ENCODE measurements at regions not wholly inside any gene's neighbourhood (a gene's known extent, or its start where the extent isn't known, plus 50 kb on each side); places are given as distances from the start of the nearest gene placed in this dataset.

DNA sequence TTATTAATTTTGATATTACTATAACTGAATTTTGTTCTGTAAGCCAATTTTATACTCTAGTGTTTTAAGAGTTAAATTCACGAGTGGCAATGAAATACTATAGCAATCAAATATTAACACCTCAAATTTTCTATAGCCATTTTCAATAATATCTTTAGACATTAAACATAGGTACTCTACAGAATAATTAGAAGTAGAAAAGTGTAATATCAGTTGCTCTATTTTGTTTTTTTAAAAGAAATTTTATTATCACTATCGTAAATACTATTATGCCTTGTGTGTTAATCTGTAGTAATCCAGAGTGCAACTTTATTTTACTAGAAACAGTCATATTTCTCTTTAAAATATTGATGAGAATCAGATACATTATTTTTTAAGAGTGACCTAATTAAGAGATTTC lies 691.2 kb downstream of the USP25 start:
- Histone ChIP-seq H3K9me3 (no peaks in the 10 kb centered on the region), H3K4me3 (ENCODE audit: low read depth, low read length) (no peak overlapping the region), H3K36me3 (ENCODE audit: control insufficient read depth, insufficient read depth, low read length) (no peaks in the 10 kb centered on the region), H3K4me1 (no peaks in the 10 kb centered on the region), H3K27me3 (replicated peaks; ENCODE audit: control insufficient read depth, insufficient read depth, low read length) (no peaks in the 10 kb centered on the region)
- no peaks in the 10 kb centered on the region for H3K36me3 Mint-ChIP-seq (ENCODE audit: insufficient read depth, unreplicated experiment)
- TF ChIP-seq, protein P1, sequence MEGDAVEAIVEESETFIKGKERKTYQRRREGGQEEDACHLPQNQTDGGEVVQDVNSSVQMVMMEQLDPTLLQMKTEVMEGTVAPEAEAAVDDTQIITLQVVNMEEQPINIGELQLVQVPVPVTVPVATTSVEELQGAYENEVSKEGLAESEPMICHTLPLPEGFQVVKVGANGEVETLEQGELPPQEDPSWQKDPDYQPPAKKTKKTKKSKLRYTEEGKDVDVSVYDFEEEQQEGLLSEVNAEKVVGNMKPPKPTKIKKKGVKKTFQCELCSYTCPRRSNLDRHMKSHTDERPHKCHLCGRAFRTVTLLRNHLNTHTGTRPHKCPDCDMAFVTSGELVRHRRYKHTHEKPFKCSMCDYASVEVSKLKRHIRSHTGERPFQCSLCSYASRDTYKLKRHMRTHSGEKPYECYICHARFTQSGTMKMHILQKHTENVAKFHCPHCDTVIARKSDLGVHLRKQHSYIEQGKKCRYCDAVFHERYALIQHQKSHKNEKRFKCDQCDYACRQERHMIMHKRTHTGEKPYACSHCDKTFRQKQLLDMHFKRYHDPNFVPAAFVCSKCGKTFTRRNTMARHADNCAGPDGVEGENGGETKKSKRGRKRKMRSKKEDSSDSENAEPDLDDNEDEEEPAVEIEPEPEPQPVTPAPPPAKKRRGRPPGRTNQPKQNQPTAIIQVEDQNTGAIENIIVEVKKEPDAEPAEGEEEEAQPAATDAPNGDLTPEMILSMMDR (IDR thresholded peaks at IDR 0.05; ENCODE audit: insufficient read depth in 1 of 2, low read depth in 1 of 2, low read length in 1 of 2, severe bottlenecking in 1 of 2, unreplicated experiment in 1 of 2) = no peak
- CTCF ChIA-PET = no interaction called here
- no peak overlapping the region for H3K4me3 Mint-ChIP-seq (ENCODE audit: unreplicated experiment)
- no peaks in the 10 kb centered on the region for H3K27me3 Mint-ChIP-seq (ENCODE audit: insufficient read depth, unreplicated experiment)
- no peaks in the 10 kb centered on the region for H3K9me3 Mint-ChIP-seq (ENCODE audit: unreplicated experiment)
- BruUV-seq (replicated peaks) = no TSS peak
- no peaks in the 10 kb centered on the region for H3K4me1 Mint-ChIP-seq (ENCODE audit: low read depth, unreplicated experiment)
- H3K27ac Mint-ChIP-seq (ENCODE audit: unreplicated experiment) = no peak overlapping the region
- POLR2A ChIA-PET = no interaction called here
- intact Hi-C loops (cut with micrococcal nuclease; ENCODE audit: unreplicated experiment) = no loop called here
- DNase-seq = no peak

DNA sequence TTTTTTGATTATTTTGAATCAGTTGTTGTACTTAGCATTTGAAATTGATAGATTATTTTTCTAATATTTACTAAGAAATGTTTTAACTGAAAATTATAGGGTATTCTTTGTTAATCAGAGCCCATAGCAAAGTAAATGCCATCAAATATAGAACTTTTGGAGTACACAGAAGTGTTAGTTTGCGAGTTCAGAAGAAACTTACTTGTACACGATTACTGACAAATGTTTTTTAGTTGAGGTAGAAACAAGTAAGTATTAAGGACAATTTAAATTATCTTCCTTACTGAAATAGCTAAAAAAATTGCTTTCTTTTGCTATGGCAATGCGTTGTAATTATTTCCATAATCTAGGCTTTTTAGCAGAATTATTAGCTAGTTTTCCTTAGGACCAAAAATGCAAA lies 692.2 kb downstream of the USP25 start:
- POLR2A ChIA-PET = no interaction called here

DNA sequence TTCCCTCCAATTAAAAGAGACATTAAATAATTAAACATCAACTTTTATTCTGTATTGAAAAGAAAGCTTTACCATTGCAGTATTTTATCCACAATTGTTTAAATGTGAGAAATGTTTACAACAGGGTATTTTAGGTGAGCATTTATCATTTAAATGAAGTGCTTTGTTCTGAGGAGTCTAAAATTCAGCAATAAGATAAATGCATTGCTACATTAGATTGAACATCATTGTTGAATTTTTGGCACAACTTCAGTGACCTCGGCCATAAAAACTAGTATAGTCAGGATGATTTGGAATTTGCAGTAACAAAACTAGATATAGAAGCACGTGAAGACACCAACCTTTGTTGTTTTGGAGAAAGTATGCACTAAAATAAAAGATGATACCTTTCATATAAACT lies 692.9 kb downstream of the USP25 start:
- H3K9me3 ChIP-seq = no peaks in the 10 kb centered on the region
- no peaks in the 10 kb centered on the region for H3K4me1 ChIP-seq
- Mint-ChIP-seq H3K9me3 (ENCODE audit: unreplicated experiment) (no peaks in the 10 kb centered on the region), H3K4me1 (ENCODE audit: low read depth, unreplicated experiment) (no peaks in the 10 kb centered on the region), H3K27me3 (ENCODE audit: insufficient read depth, unreplicated experiment) (no peaks in the 10 kb centered on the region), H3K36me3 (ENCODE audit: insufficient read depth, unreplicated experiment) (no peaks in the 10 kb centered on the region), H3K4me3 (ENCODE audit: unreplicated experiment) (no peak overlapping the region), H3K27ac (ENCODE audit: unreplicated experiment) (no peak overlapping the region)
- no peak for DNase-seq
- CTCF ChIA-PET = no interaction called here
- intact Hi-C loops (cut with micrococcal nuclease; ENCODE audit: unreplicated experiment) = no loop called here
- POLR2A ChIA-PET = no interaction called here
- no TSS peak for BruUV-seq (replicated peaks)
- H3K4me3 ChIP-seq (ENCODE audit: low read depth, low read length) = no peak overlapping the region
- TF ChIP-seq, protein P1 (IDR thresholded peaks at IDR 0.05; ENCODE audit: insufficient read depth in 1 of 2, low read depth in 1 of 2, low read length in 1 of 2, severe bottlenecking in 1 of 2, unreplicated experiment in 1 of 2) = no peak
- H3K27me3 ChIP-seq (replicated peaks; ENCODE audit: control insufficient read depth, insufficient read depth, low read length) = no peaks in the 10 kb centered on the region
- no peaks in the 10 kb centered on the region for H3K36me3 ChIP-seq (ENCODE audit: control insufficient read depth, insufficient read depth, low read length)

More for the DNA sequence above, 692.2 kb downstream of the USP25 start:
- H3K27me3 ChIP-seq (replicated peaks; ENCODE audit: control insufficient read depth, insufficient read depth, low read length) = no peaks in the 10 kb centered on the region
- no peak for DNase-seq
- H3K27ac Mint-ChIP-seq (ENCODE audit: unreplicated experiment) = no peak overlapping the region
- H3K36me3 Mint-ChIP-seq (ENCODE audit: insufficient read depth, unreplicated experiment) = no peaks in the 10 kb centered on the region
- no peak overlapping the region for H3K4me3 ChIP-seq (ENCODE audit: low read depth, low read length)
- H3K9me3 Mint-ChIP-seq (ENCODE audit: unreplicated experiment) = no peaks in the 10 kb centered on the region
- intact Hi-C loops (cut with micrococcal nuclease; ENCODE audit: unreplicated experiment) = no loop called here
- no peaks in the 10 kb centered on the region for H3K27me3 Mint-ChIP-seq (ENCODE audit: insufficient read depth, unreplicated experiment)
- H3K4me1 Mint-ChIP-seq (ENCODE audit: low read depth, unreplicated experiment) = no peaks in the 10 kb centered on the region
- no peaks in the 10 kb centered on the region for H3K36me3 ChIP-seq (ENCODE audit: control insufficient read depth, insufficient read depth, low read length)
- H3K9me3 ChIP-seq = no peaks in the 10 kb centered on the region
- H3K4me1 ChIP-seq = no peaks in the 10 kb centered on the region
- no TSS peak for BruUV-seq (replicated peaks)
- H3K4me3 Mint-ChIP-seq (ENCODE audit: unreplicated experiment) = no peak overlapping the region
- CTCF ChIA-PET = no interaction called here
- TF ChIP-seq, protein P1 (IDR thresholded peaks at IDR 0.05; ENCODE audit: insufficient read depth in 1 of 2, low read depth in 1 of 2, low read length in 1 of 2, severe bottlenecking in 1 of 2, unreplicated experiment in 1 of 2) = no peak
